Endothelial cell of umbilical vein (primary cell): ENCODE measurements at regions not wholly inside any gene's neighbourhood (a gene's known extent, or its start where the extent isn't known, plus 50 kb on each side); places are given as distances from the start of the nearest gene placed in this dataset.

ENCODE experiments used
- BruUV-seq: library from RNA; stranded (reverse); fragments of 400-500 nt; replicated peaks from 2 replicates; lab custom pipeline; 2021; lab: Mats Ljungman, UMichigan
- CTCF ChIA-PET: fragments of 300-600, 350-600 bp; sonication (Branson Sonifier 250); formaldehyde crosslinking; loops from one replicate; lab custom pipeline; 2021; ENCODE audit warnings: antibody characterized with exemption, inconsistent platforms; lab: Charles Lee
- POLR2A ChIA-PET: fragments of 300-600, 350-600 bp; sonication (Branson Sonifier 250); formaldehyde crosslinking; loops from one replicate; lab custom pipeline; 2021; ENCODE audit warnings: antibody characterized with exemption, inconsistent platforms; lab: Charles Lee
- DNase-seq: peaks from one replicate; pipeline ENCODE4 v3.0.0-alpha.2; 2011; ENCODE audit warnings: low read depth, low spot score
- FAIRE-seq: peaks from 2 replicates; lab custom pipeline; 2011; peaks lifted over from hg19 to GRCh38; lab: Jason Lieb, UNC
- H2AFZ ChIP-seq: 2 replicates; pipeline ENCODE4 v1.6.0; 2012; ENCODE audit warnings: low read depth, low read length, control low read depth, inconsistent platforms
- H3K27ac ChIP-seq: 2 replicates; pipeline ENCODE4 v1.5.1; 2011; ENCODE audit warnings: low read depth, mild to moderate bottlenecking, control low read depth, low read length, moderate library complexity; ENCODE audit not compliant: insufficient read depth
- H3K27me3 ChIP-seq, 2 experiments: 2 replicates each; pipeline versions ENCODE4 v1.6.0 to v1.6.1; 2011; ENCODE audit warnings: low read length in 2 of 2, mixed read lengths in 1 of 2; ENCODE audit not compliant: control insufficient read depth in 2 of 2, insufficient read depth in 2 of 2
- H3K36me3 ChIP-seq, 2 experiments: 2 replicates in 1 of 2; 3 replicates in 1 of 2; pipeline ENCODE4 v1.5.1; 2011; ENCODE audit warnings: low read length in 2 of 2, mild to moderate bottlenecking in 1 of 2, moderate library complexity in 1 of 2; ENCODE audit not compliant: control insufficient read depth in 2 of 2, insufficient read depth in 2 of 2; ENCODE audit errors: extremely low read depth in 1 of 2
- H3K4me1 ChIP-seq: 3 replicates; pipeline ENCODE4 v1.5.1; 2011; ENCODE audit warnings: mild to moderate bottlenecking, low read length; ENCODE audit not compliant: control insufficient read depth, insufficient read depth; ENCODE audit errors: extremely low read depth
- H3K4me2 ChIP-seq: 2 replicates; pipeline ENCODE4 v1.6.1; 2011; ENCODE audit warnings: low read length, control low read depth, mixed read lengths; ENCODE audit not compliant: insufficient read depth
- H3K4me3 ChIP-seq, 3 experiments: fragments of 200-600 bp in 1 of 3; sonication (generic), shearing (Covaris generic) in 1 of 3; replicated peaks in 1 of 3; 2 replicates each; pipeline ENCODE4 v1.5.1; 2011 to 2016; ENCODE audit warnings: control low read depth in 3 of 3, low read length in 3 of 3, mild to moderate bottlenecking in 2 of 3, inconsistent platforms in 1 of 3, low read depth in 1 of 3, moderate library complexity in 1 of 3; ENCODE audit not compliant: insufficient read depth in 1 of 3
- H3K79me2 ChIP-seq: 2 replicates; pipeline ENCODE4 v1.6.0; 2012; ENCODE audit warnings: low read length, inconsistent platforms; ENCODE audit not compliant: control insufficient read depth, insufficient read depth
- H3K9ac ChIP-seq: replicated peaks from 2 replicates; pipeline ENCODE3; 2011; ENCODE audit warnings: low read length, control low read depth; ENCODE audit not compliant: insufficient read depth; ENCODE audit errors: extremely low read depth
- H3K9me1 ChIP-seq: replicated peaks from 3 replicates; pipeline ENCODE4 v1.6.0; 2011; ENCODE audit warnings: mild to moderate bottlenecking, low read length; ENCODE audit not compliant: control insufficient read depth, insufficient read depth; ENCODE audit errors: extremely low read depth
- H3K9me3 ChIP-seq: replicated peaks from 2 replicates; pipeline ENCODE4 v1.5.1; 2012; ENCODE audit warnings: low read length, inconsistent platforms; ENCODE audit not compliant: control insufficient read depth, insufficient read depth
- H4K20me1 ChIP-seq: replicated peaks from 2 replicates; pipeline ENCODE3; 2011; ENCODE audit warnings: mild to moderate bottlenecking, low read length; ENCODE audit not compliant: control insufficient read depth, insufficient read depth; ENCODE audit errors: extremely low read depth
- EZH2 ChIP-seq: IDR thresholded peaks from 2 replicates; pipeline ENCODE4 v1.6.1; 2012; ENCODE audit warnings: borderline replicate concordance, low read depth, mild to moderate bottlenecking, moderate library complexity, low read length, inconsistent platforms; ENCODE audit not compliant: severe bottlenecking
- FOS ChIP-seq: IDR thresholded peaks from 2 replicates; pipeline ENCODE4 v1.6.1; 2011; ENCODE audit warnings: mild to moderate bottlenecking, low read length, moderate library complexity, borderline replicate concordance; ENCODE audit not compliant: insufficient read depth
- GATA2 ChIP-seq: IDR thresholded peaks from 2 replicates; pipeline ENCODE4 v1.7.0; 2011; ENCODE audit warnings: low read depth, mild to moderate bottlenecking, moderate library complexity, mixed read lengths, low read length; ENCODE audit not compliant: insufficient read length, insufficient read depth
- JUN ChIP-seq: IDR thresholded peaks from 2 replicates; pipeline ENCODE4 v1.6.1; 2011; ENCODE audit warnings: borderline replicate concordance, low read depth; ENCODE audit not compliant: insufficient read length, insufficient read depth
- MAX ChIP-seq: IDR thresholded peaks from 2 replicates; pipeline ENCODE4 v1.6.1; 2011; ENCODE audit not compliant: insufficient read depth, insufficient read length
- MYC ChIP-seq: IDR thresholded peaks from one replicate; pipeline ENCODE4 v1.6.1; 2011; ENCODE audit warnings: mild to moderate bottlenecking, low read depth, low read length
- POLR2A ChIP-seq: IDR thresholded peaks from 2 replicates; pipeline ENCODE4 v1.6.1; 2012; ENCODE audit warnings: low read depth, mild to moderate bottlenecking, control low read depth, low read length
- POLR2AphosphoS5 ChIP-seq: IDR thresholded peaks from 2 replicates; pipeline ENCODE4 v1.6.1; 2012; ENCODE audit warnings: low read depth, mild to moderate bottlenecking, control low read depth, low read length, moderate library complexity; ENCODE audit not compliant: insufficient read depth
- dilution Hi-C: fragments of 300-500 bp; cut with MboI; formaldehyde crosslinking; loops from one replicate; pipeline ENCODE4 v1.15.0; 2019; ENCODE audit warnings: low sequenced_read_pairs; ENCODE audit not compliant: extremely low pct_ligation_motif_present
- intact Hi-C: fragments of 100-400 bp; cut with micrococcal nuclease; formaldehyde crosslinking; loops from one replicate; pipeline ENCODE4 v1.10.0; 2022
- TF ChIP-seq, protein P1 (sequence below), 2 donors: IDR thresholded peaks; 1 replicate in 1 of 2; 2 replicates in 1 of 2; pipeline ENCODE4 v1.5.1; 2011; ENCODE audit warnings: low read length in 2 of 2, mild to moderate bottlenecking in 2 of 2, moderate library complexity in 2 of 2, control low read depth in 1 of 2, inconsistent platforms in 1 of 2, low read depth in 1 of 2; ENCODE audit not compliant: insufficient read depth in 1 of 2; ENCODE audit errors: extremely low read depth in 1 of 2

DNA sequence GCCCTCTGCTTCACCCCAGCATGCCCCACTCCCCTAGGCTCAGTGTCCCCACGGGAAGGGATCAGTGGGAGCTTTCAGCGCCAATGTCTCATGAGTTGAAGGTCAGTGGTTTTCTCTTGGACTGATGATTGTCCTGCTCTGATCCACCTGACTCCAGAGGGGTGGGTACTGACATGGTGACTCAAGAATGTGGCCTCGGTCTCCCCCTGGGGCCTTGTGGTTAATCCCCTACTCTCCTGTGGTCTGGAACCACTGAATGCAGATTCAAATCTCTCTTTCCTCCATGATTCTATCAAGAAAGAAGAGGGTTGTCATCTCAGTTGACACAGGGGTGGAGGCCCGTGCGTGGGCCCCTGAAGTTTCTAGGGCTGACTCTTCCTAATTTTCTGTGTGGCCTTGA is 176.9 kb downstream of the RPS24 start:
- H3K27me3 ChIP-seq: peaks cover 2 to 4% of the 10 kb centered on the region in 2 experiments
- ChIA-PET CTCF (interaction anchor here (0.9 to 4.9 kb wide), 9 partner anchors 9 to 984 kb away, joined by 3 to 29 read pairs (median 3); no protein-coding TSS in a partner anchor), POLR2A (no interaction called here)
- H3K9me3 ChIP-seq: no peaks in the 10 kb centered on the region
- H3K4me2 ChIP-seq: no peak overlapping the region
- H3K9ac ChIP-seq: no peak overlapping the region
- dilution Hi-C loops: no loop called here
- no peaks in the 10 kb centered on the region for H3K36me3 ChIP-seq
- no TSS peak for BruUV-seq
- H2AFZ ChIP-seq: no peak overlapping the region
- H3K4me3 ChIP-seq: no peak overlapping the region
- H3K4me1 ChIP-seq: no peaks in the 10 kb centered on the region
- no peak for TF ChIP-seq MYC
- TF ChIP-seq JUN: no peak
- no peak for TF ChIP-seq EZH2
- TF ChIP-seq POLR2A: no peak
- TF ChIP-seq POLR2AphosphoS5: no peak
- no peak for TF ChIP-seq GATA2
- TF ChIP-seq FOS: no peak
- TF ChIP-seq, protein P1, sequence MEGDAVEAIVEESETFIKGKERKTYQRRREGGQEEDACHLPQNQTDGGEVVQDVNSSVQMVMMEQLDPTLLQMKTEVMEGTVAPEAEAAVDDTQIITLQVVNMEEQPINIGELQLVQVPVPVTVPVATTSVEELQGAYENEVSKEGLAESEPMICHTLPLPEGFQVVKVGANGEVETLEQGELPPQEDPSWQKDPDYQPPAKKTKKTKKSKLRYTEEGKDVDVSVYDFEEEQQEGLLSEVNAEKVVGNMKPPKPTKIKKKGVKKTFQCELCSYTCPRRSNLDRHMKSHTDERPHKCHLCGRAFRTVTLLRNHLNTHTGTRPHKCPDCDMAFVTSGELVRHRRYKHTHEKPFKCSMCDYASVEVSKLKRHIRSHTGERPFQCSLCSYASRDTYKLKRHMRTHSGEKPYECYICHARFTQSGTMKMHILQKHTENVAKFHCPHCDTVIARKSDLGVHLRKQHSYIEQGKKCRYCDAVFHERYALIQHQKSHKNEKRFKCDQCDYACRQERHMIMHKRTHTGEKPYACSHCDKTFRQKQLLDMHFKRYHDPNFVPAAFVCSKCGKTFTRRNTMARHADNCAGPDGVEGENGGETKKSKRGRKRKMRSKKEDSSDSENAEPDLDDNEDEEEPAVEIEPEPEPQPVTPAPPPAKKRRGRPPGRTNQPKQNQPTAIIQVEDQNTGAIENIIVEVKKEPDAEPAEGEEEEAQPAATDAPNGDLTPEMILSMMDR (IDR thresholded peaks at IDR 0.05; ENCODE audit: extremely low read depth in 1 of 2, insufficient read depth in 1 of 2, low read depth in 1 of 2, low read length in 2 of 2): no peak
- TF ChIP-seq MAX: no peak
- DNase-seq (no peak), FAIRE-seq (no peak)
- no peaks in the 10 kb centered on the region for H4K20me1 ChIP-seq
- no peaks in the 10 kb centered on the region for H3K9me1 ChIP-seq
- H3K27ac ChIP-seq: no peak overlapping the region
- intact Hi-C loops: loop anchor here (5.0 kb wide), 1 partner anchor 857 kb away; the partner anchor contains the start of gene ZMIZ1
- no peaks in the 10 kb centered on the region for H3K79me2 ChIP-seq
